GM19035 (cell line): ENCODE measurements at regions not wholly inside any gene's neighbourhood (a gene's known extent, or its start where the extent isn't known, plus 50 kb on each side); places are given as distances from the start of the nearest gene placed in this dataset.
"Not testable (repeated sequence)": the region's sequence is repeated elsewhere in the genome, so short reads cannot be mapped to it uniquely, and the experiment has no call there.

Experiments used
- ATAC-seq: cut with Tn5 transposase; IDR thresholded peaks from one replicate; pipeline ENCODE4 v1.9.1; 2021; ENCODE audit not compliant: unreplicated experiment

DNA sequence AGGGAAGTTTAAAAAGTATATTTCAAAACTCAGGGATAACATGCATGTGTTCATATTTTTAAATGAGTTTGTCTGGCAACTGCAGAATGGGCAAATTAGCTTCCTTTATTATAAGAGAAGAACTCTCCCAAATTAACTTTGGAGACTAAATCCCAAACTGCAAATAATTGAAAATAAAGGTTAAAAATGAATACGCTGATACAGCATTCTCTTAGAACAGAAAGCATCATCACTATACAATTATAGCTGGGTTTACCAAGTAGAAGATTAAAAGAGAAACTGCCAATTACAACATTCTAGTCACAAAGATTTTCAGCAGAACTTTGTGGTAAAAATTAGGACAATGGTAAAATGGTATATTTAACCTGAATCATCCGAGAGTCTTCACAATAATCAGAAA is 73.3 kb downstream of the OLFM4 start:
- no peak for ATAC-seq

GRCh38 chr13:53104136-53104535 is 75.5 kb downstream of the OLFM4 start:
- no peak for ATAC-seq

DNA sequence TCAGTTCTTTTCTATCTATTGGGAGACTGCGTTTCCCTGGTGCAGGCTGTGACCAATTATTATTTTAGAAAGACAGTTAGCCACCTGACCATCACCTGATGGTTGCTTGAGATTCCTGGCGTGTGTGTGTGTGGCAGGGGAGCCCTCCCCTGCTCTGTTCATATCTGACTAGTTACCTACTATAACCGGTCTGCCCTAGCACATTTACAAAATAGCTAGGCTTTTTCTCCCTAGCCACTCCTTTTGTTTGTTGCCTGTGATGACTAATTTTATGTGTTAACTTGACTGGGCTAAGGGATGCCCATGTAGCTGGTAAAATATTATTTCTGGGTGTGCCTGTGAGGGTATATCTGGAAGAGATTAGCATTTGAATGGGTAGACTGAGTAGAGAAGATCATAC is 76.9 kb downstream of the OLFM4 start:
- no peak for ATAC-seq

DNA sequence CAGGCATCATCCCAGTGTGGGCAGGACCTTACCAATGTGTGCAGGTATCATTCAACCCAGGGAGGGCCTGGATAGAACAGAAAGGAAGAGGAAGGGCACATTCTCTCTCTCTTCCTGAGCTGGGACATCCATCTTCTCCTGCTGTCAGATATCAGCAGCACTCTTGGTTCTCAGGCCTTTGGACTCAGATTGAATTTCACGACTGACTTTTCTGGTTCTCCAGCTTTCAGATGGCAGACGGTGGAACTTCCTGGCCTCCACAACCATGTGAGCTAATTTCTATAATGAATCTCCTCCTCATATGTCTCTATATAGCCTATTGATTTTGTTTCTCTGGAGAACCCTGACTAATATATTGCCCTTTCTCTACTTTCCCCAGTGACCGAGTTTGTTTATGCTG is 77.3 kb downstream of the OLFM4 start:
- no peak for ATAC-seq

- no peak for ATAC-seq
These were observed 81.6 kb downstream of the OLFM4 start for GRCh38 chr13:53110181-53110580.

GRCh38 chr13:53110614-53111013 is 82.0 kb downstream of the OLFM4 start:
- ATAC-seq: no peak

GRCh38 chr13:53112522-53112921 is 83.9 kb downstream of the OLFM4 start:
- no peak for ATAC-seq

DNA sequence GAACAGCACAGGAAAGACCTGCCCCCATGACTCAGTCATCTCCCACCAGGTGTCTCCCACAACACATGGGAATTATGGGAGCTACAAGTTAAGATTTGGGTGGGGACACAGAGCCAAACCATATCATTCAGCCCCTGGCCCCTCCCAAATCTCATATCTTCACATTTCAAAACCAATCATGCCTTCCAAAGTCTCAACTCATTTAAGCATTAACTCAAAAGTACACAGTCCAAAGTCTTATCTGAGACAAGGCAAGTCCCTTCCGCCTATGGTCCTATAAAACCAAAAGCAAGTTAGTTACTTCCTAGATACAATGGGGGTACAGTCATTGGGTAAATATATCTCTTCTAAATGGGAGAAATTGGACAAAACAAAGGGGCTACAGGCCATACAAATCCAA is 88.4 kb downstream of the OLFM4 start:
- not testable (repeated sequence) for ATAC-seq

DNA sequence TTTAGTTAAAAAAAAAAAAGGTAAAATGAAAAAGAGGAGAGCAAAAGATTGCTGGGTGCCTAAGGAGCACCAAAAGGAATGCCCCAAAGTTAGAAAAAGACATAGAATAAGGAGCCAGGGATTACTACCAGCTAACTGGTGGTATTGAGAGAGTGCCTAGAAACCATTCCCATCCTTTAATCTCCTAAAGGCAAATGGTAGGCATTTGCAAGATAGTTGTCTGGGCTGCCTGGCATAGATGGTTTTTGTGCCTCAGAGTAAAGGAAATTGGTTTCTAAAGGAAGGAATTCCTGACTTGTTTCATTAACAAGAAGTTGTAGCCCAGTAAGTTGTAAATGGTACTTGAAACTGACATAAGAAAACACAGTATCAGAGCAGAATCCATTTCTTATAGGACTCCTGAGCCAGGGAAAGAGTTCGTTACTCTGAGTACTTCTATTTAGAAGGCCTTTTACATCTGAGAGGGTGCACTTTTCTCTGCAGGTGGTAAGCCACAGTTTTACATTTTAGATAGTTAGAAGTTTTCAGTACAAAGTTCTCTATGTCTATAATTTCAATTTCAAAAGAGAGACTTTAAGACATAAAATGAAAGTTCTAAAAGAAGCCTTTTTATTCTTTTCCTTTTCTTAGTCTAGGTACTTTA is 92.6 kb downstream of the OLFM4 start:
- no peak for ATAC-seq

- no peak for ATAC-seq
These were observed 93.3 kb downstream of the OLFM4 start for GRCh38 chr13:53121919-53122318.

- ATAC-seq: no peak
These were observed 94.9 kb downstream of the OLFM4 start for GRCh38 chr13:53123536-53123935.

GRCh38 chr13:53124623-53125022 is 96.0 kb downstream of the OLFM4 start:
- no peak for ATAC-seq

DNA sequence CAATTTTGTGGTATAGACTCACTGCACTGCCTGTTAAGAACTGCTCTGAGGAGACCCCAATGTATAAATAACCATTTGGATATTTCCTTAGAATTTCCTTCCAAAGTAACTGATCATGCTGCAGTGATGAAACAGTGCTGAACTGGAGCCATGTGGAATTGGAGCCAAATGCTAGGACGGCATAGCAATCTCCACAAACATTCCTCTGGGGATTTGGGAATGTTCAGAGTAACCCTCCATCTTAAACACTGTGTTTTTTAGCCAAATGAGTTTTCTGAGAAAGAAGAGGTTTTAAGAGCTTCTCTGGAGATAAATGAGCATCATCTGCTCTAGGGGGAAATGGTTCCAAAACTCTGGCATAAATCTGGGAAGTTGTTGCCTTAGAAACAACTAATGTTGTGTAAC is 98.2 kb downstream of the OLFM4 start:
- no peak for ATAC-seq

DNA sequence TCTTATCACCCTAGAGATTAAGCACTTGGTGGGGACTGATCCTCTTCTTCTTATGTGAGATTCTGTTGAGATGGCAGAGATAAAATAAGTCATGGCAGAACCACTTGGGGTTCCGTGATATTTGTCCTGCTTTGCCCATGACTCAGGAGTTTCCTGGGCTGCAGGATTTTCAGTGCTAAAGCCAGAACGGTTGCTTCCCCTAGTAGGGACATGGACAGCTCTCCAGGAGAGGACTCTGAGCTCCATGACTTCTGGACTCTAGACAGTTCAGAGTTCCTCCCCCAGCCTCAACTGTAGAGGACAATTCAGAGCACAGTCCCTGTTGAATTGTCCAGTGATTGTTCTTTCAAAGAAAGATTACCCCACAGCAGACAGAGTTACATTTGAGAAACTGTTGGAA is 98.8 kb downstream of the OLFM4 start:
- ATAC-seq: no peak

DNA sequence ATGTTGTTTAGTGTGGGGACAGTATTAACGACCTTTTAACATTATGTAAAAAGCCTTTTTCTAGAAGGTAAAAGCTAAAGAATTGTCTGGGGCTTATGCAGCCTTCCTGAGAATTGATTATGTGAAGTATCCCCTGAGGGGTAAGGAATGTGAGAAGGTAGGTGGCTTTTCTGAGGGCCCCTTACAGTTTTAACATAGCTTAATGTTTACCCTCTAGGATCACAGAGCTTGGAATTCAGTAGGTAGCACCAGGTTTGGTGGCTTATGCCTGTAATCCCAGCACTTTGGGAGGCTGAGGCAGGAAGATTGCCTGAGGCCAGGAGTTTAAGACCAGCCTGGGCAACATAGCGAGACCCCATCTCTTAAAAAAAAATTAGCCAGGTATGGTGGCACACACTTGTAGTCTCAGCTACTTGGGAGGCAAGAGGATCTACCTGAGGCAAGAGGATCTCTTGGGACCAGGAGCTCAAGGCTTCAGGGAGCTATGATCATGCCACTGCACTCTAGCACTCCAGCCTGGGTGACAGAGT is 101.3 kb downstream of the OLFM4 start:
- ATAC-seq: no peak

DNA sequence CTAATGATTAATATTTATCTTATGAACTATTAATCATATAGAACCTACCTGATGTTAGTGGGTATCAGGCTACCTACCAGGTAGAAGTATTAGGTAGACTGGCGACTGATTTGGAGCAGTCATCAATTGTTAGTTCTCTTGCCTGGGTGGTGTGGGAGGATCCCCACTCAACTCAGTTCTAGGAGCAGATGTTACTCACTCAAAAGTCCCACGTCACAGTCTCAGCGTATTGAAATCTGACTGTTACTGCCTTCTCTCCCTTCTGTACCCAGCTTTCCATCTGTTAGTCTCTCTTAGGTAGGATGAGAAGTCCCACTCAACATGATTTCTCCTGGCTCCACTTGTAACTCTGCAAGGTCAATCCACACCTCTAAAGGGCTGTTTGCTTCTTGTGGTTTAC is 102.7 kb downstream of the OLFM4 start:
- ATAC-seq: no peak

- ATAC-seq: no peak
These were observed 106.7 kb downstream of the OLFM4 start for GRCh38 chr13:53135301-53135700.

- ATAC-seq: no peak
These were observed 108.1 kb downstream of the OLFM4 start for GRCh38 chr13:53136554-53137215.

DNA sequence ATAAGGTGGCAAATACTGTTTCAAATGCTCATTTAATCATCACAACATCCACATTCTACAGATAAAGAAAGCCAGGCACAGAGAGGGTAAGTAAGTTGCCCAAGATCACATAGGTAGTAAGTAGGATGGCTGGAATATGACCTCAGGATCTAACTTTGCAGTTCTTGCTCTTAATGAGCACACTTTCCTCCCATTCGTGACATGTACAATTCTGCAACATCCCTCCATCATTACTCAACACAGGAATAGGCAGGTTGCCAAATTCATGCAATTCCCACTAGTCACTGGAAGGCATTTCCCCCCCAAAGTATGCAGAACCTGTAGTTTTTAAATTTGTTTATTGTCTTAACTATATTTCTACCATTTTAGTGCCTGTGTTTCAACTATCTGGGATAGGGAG is 109.2 kb downstream of the OLFM4 start:
- no peak for ATAC-seq

DNA sequence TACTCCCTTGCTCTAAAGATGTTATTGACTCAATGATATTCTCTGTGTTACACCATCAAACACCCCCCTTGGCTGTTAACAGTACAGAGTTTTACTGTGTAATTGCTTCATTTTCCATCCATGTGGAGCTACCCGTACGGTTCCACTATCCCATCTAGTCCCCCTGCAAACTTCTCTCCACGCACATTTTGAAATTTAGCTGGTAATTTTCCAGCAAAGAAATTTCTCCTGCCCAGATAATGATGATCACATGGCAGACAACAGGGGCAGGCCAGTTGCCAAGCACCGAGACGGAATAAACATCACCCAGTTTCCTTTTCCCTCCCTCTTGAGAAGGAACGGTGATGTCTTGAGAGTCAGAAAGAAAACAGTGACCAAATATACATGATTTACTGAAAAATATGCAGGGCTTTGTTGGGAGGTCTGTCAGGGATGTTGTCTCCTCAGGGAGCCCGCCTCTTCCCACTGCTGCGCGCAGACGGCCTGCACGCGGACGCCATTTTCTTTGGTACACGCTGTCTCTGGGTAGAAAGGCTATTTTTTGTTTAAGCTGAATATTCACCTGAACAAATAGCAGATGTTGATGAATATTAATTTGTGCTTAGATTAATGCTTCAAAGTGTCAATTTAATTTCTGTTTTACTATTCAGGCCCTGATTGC is 109.9 kb downstream of the OLFM4 start:
- ATAC-seq: no peak

DNA sequence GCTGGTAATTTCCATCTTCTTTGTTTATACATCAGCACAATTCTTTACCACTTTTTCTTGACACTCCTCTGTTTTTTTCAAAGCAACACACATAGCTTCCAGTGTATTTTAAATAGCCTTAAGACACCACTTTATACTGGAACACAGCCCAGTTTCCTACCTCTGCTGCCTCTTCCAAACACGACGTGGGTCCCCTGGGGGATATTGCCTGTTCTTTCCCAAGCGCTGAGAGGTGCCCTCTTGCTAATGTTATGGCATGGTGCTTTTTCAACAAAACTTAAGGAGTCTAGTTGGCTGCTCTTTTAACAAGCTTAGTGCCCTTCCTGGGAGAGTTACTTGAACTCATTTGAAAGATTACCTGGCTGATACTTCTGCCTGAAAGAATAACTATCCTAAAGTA is 112.7 kb downstream of the OLFM4 start:
- ATAC-seq: no peak

- ATAC-seq: no peak
These were observed 113.7 kb downstream of the OLFM4 start for GRCh38 chr13:53142306-53142705.
